NCI-H345 treated with DMSO at 0.1 percent for 48 hours (cell line): ENCODE measurements at regions not wholly inside any gene's neighbourhood (a gene's known extent, or its start where the extent isn't known, plus 50 kb on each side); places are given as distances from the start of the nearest gene placed in this dataset.
"Not testable (repeated sequence)": the region's sequence is repeated elsewhere in the genome, so short reads cannot be mapped to it uniquely, and the experiment has no call there.

ENCODE experiments used
- DNase-seq: peaks from one replicate; lab custom pipeline; 2025; ENCODE audit not compliant: unreplicated experiment; lab: John Stamatoyannopoulos, UW

DNA sequence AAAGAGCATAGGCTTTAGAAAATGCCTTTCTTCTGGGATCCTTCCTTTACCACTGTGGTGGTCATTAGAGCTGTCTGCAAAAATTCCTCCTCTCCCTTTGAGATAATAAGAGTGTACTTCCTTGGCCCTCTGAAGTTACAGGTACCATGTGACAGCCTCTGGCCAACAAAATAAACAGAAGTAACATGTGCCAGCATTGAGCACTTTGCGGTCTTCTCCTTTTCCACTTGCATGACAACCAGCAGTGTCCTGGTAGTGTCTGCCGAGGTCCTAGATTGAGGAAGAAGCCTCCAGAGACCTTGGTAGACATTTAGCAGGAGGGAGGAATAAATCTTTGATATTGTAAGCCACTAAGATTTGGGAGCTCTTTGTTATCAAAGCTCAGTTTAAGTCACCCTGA lies 87.5 kb upstream of the ARID1B start:
- no peak for DNase-seq

DNA sequence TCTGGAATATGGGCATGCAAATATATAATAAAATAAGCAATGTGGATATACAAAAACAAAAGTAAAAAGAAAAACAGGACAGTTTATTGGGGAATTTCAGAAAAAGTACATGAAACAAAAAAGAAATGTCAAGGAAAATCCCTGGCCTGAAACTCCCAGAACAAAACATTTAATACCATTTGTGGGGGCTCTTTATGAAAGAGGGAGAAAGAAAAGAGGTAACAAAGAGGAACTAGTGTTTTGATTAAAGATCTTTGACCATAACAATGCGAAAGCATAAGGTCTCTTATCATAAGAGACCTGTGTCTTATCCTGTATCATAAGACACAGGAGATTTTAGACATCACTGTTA lies 88.6 kb upstream of the ARID1B start:
- DNase-seq, result no peak

DNA sequence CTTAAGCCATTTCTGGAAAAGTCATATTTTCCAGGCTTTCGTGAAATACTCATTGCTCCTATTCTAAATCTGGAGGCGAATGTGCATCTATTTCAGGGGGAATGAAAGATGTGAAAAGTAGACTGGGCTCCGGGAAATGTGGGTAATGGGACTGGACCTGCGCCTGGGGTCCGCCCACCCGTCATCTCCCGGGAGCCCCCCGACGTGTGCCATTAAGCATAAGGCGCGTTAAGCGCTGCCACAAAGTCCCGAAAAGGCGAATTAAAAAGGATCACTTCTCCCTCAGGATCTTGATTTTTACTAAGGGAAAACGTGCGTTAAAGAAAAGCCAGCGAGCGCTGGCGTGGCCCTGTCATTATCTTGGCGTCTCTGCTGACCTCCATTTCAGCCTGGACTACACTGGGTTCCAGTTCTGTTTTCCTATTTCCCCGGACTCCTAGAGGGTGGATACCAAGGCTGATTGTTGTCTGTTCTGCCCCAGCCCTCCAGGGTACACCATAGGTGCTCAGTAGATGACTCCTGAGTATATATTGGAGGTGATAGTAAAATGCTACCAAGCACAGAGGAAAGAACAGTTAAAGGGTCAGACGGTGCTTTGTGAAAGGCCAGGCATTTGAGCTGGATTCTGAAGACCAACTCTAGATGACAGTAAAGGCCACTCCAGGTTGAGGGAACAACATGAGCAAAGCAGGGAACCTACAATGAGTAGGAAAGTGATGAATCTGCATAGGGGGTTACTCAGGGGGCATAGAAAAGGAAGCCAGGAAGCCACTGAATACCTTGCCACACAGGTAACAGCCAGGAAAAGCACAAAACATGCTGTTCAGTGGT lies 89.2 kb upstream of the ARID1B start:
- no peak for DNase-seq

DNA sequence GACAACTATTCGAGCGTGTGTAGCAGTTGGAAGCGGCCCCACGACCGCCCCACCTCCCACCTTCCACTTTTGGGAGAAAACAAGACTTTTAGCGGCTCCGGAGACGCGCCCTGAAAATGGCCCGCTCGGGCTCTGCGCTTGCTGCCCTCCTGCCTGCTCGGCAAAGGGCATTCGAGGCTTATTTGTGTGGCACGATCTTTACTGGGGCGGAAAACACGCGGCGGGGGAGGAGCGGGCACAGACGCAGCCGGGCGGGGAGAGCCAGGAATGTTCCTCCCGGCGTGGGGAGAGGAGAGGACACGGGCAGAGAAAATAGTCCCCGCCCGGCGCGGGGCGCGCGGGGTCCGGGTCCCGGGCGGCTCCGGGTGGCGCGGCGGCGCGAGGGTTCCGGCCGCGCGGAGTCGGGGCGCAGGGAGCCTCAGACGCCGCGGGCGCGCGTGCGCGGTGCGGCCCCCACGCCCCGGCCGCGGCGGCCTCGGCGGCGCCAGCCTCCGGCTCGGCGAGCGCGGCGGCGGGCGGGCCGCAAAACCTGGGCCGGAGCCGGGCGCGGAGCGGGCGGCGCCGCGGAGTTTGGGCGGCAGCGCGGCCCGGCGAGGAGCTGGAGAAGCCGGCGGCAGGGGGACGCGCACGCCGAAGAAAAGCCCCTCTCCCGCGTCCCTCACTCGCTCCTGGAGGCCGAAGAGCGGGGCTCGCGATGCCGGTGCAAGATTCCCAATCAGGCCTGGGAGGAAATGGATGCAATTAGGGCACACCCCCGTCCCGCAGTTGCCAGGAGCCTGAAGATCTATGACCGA lies 90.0 kb upstream of the ARID1B start:
- DNase-seq, result peak; percentile 75

DNA sequence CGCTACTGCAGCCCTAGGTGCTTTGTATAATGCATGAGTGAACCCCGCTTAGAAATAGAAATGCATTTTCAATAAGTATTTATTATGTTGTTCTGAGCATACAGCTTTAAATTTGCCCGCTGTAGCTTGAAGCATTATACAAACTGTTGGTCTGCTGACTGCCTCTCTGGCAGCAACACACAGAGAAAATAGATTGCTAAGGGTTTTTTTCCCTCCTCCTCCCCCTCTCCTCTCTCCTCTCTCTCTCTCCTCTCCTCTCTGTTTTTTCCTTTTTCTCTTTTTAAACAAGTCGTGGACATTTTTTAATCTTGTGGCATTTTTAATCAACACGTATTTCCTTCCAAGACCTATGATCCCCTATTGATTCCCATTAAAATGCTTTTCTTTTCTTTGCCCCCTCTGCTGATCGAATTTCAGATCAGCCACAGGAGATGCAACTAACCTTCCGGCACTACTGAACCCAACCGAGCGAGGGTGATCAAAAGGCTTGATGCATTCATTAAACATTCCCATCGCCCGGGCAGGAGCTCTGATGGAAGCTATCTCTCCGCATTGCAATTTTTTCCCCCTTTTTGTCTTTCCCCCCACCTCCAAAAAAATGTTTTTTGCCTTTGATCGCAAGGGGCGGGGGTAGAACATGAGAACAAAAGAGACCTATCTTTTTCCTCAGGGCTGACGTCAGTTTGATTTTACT lies 90.7 kb upstream of the ARID1B start:
- peak; percentile 91 for DNase-seq

DNA sequence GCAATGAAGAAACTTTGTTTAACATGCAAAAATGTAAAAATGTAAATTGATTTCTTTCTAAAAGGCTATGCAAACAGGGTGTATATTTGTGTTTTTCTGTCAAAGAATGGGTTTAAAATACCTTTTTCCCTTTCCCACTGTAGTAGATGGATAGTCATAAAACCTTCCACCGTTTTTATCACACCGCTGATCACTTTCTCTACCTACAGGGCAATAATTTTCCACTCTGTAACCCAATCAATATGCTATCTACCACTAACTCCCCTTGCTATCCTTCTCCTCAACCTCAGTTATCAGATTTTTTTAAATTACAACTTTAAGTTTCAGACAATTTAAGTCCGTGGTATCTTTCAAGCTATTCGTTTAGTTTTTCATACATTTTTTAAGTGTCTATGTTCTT lies 91.4 kb upstream of the ARID1B start:
- no peak for DNase-seq

DNA sequence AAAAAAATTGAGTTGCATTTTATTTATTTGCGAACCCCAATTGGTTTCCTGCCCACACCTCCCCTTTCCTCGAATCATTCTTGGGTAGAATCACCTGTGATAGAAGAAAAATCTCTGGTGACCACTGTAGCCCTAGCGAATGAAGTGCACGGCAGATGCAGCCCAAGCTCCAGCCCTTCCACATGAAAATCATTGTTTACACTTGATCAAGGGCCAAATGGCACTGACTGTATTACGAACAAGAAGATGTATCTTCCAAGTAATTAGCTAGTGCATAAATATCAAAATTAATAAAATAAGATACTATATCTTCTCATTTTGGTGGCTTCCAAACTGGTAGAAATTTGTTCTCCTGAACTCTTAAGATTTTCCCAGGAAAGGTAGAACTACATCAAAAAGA lies 93.4 kb upstream of the ARID1B start:
- DNase-seq, result no peak

DNA sequence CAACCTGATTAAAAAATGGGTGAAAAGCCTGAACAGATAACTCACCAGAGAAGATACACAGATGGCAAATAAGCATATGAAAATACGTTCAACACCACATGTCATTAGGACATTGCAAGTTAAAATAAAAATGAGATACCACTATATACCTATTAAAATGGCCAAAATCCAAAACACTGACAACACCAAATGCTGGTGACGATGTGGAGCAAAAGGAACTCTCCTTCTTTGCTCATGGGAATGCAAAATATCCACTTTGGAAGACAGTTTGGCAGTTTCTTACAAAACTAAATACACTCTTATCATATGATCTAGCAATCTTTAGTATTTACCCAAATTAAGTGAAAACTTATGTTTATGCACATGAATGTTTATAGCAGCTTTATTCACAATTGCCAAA lies 100.5 kb upstream of the ARID1B start:
- DNase-seq, result no peak

DNA sequence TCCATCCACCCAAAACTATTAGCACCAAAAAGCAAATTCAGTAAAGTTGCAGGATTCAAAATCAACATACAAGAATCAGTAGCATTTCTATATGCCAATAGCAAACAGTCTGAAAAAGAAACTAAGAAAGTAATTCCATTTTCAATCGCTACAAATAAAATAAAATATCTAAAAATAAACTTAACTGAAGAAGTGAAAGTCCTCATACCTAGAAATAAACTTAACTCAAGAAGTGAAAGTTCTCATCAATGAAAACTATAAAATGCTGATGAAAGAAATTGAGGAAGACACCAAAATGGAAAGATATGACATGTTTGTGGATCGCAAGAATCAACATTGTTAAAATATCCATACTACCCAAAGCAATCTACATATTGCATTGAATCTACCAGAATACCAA lies 103.0 kb upstream of the ARID1B start:
- DNase-seq, result no peak

DNA sequence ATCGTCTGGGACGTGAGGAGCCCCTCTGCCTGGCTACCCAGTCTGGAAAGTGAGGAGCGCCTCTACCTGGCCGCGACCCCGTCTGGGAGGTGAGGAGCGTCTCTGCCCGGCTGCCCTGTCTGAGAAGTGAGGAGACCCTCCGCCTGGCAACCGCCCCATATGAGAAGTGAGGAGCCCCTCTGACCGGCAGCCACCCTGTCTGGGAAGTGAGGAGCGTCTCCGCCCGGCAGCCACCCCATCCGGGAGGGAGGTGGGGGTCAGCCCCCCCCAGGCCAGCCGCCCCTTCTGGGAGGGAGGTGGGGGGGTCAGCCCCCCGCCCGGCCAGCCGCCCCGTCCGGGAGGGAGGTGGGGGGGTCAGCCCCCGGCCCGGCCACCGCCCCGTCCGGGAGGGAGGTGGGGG lies 107.1 kb upstream of the ARID1B start:
- DNase-seq, result not testable (repeated sequence)

DNA sequence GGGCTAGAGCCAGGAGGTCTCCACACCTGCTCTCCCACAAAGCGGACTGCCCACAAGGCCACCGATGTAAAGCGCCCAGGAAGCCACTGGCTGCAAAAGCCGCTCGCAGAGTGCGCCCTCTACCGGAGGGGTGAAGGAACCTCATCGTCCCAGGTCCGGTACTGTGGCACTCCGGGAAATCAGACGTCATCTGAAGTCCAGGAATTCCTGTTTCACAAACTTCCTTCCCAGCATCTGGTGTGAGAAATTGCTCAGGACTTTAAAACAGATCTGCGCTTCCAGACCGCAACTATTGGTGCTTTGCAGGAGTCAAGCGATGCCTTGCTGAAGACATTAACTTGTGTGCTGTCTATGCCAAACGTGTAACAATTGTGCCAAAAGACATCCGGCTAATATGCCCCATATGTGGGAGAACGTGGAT lies 115.1 kb upstream of the ARID1B start:
- DNase-seq, result no peak

DNA sequence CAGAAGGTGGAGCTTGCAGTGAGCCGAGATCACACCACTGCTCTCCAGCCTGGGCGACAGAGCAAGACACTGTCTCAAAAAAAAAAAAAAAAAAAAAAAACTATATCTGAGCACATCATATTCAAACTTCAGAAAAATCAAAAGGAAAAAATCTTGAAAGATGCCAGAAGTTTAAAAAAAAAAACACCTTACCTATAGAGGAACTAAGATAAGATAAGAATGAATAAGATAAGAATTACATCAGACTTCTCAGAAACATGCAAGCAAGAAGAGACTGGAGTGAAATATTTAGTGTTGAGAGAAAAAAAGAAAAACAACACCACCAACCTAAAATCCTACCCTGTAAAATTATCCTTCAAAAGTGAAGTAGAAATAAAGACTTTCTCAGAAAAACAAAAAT lies 116.8 kb upstream of the ARID1B start:
- DNase-seq, result no peak

DNA sequence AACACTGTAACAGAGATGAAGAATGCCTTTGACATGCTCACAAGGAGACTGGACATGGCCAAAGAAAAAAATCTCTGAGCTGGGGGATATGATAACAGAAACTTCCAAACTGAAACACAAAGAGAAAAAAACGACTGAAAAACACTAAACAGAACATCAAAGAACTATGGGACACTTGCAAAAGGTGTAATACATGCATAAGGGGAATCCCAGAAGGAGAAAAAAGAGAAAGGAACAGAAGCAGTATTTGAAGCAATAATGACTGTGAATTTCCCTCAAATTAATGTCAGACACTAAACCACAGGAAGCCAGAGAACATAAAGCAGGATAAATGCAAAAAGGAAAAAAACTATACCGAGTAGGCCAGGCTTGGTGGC lies 117.4 kb upstream of the ARID1B start:
- DNase-seq, result no peak

DNA sequence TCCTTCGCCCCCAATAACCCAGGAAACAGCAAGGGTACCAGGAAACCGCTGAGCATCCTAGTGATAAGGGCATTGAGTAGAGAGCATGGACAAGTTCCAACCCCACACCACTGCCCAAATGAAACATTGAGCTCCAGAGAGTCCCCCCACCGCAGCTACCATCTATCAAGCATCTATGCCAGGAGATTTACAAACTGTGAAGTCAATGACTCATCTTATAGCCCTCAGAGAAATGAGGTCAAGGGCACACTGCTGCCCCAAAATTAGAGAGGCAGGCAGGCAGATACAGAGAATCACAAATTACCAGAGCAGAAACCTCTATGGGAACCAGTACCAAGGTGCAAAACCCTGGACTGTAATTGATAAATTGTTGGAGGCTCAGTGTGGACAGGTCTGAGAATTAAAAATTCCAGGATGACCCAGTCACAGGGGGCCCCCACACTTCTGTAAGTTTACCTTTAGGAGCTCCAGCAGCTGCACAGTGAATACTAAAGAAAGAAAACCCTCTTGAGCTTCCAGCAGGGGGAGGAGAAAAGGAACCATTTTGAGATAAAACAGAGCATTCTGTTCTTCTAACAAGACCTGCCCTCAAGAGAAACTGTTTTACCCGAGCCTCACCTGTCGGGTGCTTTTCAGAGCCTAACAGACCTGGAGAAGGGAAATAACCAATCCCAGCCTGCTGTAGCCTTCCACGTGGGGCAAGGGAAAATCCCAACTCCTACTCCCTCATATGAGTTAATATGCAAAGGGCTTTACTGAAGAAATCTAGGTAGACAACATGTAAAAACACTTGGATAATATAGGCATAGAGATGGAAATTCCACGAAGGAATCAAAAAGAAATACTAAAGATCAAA lies 118.0 kb upstream of the ARID1B start:
- DNase-seq, result no peak

DNA sequence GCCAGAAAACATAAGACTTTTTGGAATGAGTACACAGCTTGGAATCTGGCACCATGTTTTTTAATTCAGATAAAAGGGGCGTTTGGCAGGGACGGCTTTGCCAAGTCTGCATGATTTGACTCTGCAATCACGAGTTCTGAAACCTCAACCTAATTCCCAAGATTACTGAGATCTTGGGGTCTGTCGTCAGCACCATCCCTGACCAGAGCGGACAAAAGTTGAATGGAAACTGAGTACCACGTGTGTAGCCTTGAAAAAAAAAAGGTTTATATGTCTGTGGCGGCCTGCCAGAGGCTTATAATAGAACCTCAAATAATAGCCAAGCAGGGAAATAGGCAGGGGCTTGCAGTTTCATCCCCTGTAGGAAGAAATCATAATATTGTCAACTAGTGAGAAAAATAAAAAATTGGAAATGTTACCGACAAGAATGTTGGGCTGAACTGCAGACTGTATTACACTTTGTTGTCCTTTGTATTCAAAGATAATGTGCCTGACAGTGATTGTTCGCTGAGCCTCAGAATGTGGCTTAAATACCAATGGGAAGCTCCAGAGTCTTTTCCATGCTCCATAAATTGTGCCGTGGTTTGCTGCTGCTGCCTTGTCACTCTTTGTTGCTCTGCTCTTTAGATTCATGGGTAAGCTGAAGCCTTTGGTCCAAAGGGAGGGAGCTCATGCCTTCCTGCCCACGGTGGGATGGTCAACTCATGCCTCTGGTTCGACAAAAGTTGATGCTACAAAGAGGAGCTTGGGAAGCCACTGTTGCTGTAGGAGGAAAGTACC lies 118.8 kb upstream of the ARID1B start:
- DNase-seq, result no peak

DNA sequence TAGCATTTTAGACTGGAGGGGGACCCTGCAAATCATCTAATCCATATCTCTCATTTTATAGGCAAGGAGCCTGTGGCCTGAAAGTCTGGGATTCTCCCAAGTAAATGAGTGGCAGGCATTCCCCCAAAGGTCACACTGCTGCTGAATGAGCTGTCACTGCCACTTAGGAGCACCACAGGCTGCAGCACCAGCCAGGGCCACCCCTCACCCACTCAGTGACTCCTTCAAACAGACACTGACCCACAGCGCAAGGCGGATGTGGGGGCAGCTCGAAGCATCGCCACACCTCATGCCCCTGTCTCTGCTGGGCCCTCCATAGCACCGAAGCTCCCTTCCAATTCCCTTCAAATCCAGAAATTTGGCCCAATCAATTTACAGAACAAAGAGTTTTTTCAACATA lies 119.9 kb upstream of the ARID1B start:
- no peak for DNase-seq

DNA sequence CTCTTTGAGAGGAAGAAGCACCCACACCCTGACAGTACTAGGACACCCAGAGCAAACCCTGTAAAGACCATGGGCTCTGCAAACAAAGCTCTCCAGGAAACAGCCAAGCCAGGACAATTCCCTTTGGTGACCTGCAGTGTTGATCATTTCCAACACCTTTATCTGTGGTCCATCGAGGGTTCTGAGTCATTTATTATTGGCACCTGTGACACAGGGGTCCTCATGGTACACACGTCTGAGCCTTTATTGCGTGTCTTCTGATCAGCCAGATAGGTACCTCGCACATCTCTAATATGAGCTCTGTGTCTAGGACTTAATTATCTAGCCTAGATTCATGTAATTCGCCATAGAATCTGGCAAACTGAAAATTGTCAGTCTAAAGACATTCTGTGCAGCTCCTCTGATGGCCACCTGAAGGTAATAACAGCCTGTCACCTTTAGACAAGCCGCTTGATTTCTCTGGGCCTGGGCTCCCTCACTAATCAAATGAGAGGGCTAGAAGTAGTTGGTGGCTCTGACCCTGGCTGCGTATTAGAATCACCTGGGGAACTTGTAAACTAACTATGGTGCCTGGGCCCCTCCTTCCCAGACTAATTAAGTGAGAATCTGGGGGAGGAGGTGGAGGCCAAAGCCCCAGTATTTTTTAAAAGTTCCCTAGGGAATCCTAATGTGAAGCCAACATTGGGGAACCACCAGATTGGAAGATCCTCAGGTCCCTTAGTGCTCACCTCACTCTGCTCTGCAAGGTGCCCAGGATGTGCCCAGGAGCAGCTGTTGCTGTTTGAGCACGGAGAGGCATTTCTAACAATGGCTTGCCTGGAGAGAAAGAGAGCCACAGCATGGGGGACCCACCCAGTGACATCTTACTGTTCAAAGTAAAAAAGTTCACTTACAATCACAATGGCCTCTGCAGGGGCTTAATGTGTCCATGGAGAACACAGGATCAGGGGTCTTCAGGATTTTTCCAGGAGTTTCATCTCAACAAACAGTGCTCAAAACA lies 122.0 kb upstream of the ARID1B start:
- DNase-seq, result peak; percentile 11

DNA sequence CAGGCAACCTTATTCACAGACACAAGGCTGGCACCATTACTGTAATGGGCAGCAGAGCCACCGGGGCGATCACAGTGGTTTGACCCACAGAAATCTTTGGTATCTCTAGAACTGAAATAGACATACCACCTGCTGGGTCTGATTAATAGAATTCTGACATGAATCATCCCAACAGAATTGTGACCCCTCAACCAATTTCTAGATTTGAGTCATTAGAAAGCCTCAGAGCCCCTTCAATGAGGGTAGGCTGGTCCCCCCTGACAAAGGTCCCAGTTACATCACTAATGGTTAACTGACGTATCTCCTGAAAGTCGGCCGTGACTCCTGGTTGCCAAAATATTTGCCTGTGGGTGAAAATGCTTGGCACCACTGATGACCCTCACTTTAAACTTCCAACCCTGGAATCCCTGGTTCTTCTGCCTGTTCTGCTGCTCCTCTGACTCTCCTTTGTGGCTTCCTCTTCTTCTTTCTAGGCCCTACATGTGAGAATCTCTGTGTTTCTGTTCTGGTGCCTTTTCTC lies 124.9 kb upstream of the ARID1B start:
- no peak for DNase-seq

DNA sequence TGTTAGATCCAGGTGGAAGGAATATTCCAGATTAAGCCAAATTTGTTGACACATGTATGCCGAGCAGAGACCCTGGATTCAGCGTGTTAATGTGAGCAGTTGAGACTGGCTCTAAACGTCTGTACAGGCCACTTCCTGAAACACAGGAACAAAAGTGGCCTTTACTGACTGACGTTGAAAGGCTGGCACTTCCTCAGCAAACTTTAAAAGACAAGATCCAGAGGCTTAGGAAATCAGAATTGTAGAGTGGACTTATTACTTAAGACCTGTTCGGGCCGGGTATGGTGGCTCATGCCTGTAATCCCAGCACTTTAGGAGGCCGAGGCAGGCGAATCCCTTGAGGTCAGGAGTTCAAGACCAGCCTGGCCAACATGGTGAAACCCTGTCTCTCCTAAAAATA lies 125.7 kb upstream of the ARID1B start:
- DNase-seq, result no peak
